SU-DHL-6 (cell line): ENCODE measurements at regions not wholly inside any gene's neighbourhood (a gene's known extent, or its start where the extent isn't known, plus 50 kb on each side); places are given as distances from the start of the nearest gene placed in this dataset.
"Not testable (repeated sequence)": the region's sequence is repeated elsewhere in the genome, so short reads cannot be mapped to it uniquely, and the experiment has no call there.

ENCODE experiments used
- H2AFZ ChIP-seq: fragments of 200-600 bp; sonication (generic); 2 replicates; pipeline ENCODE4 v1.6.1; 2014; ENCODE audit warnings: low read depth, mild to moderate bottlenecking, moderate library complexity, mixed read lengths, antibody characterized with exemption, low read length; ENCODE audit not compliant: severe bottlenecking
- H3F3A ChIP-seq: fragments of 200-600 bp; shearing (Covaris generic); 2 replicates; pipeline ENCODE4 v1.6.0; 2016; ENCODE audit warnings: antibody characterized with exemption, mild to moderate bottlenecking; ENCODE audit not compliant: insufficient read depth
- H3K27ac ChIP-seq: fragments of 200-600 bp; sonication (generic); 2 replicates; pipeline ENCODE4 v1.5.1; 2016; ENCODE audit warnings: low read depth, mild to moderate bottlenecking, low read length, moderate library complexity, mixed read lengths
- H3K27me3 ChIP-seq: fragments of 200-600 bp; sonication (generic), shearing (Covaris generic); 2 replicates; pipeline ENCODE4 v1.6.0; 2014; ENCODE audit warnings: mild to moderate bottlenecking, low read length
- H3K36me3 ChIP-seq: fragments of 200-600 bp; sonication (generic); 2 replicates; pipeline ENCODE4 v1.6.1; 2014; ENCODE audit warnings: mild to moderate bottlenecking, low read length, mixed read lengths
- H3K4me2 ChIP-seq: fragments of 300-600, 200-600 bp; shearing (Covaris generic), sonication (generic); 2 replicates; pipeline ENCODE4 v1.6.0; 2014; ENCODE audit warnings: low read length, low read depth, mild to moderate bottlenecking; ENCODE audit not compliant: poor library complexity, severe bottlenecking
- H3K4me3 ChIP-seq: fragments of 200-600 bp; sonication (generic); 2 replicates; pipeline ENCODE4 v1.5.1; 2014; ENCODE audit warnings: antibody characterized with exemption, low read length, mild to moderate bottlenecking, mixed read lengths; ENCODE audit not compliant: insufficient read depth, poor library complexity, severe bottlenecking
- H3K79me2 ChIP-seq: fragments of 200-600 bp; sonication (generic); 2 replicates; pipeline ENCODE4 v1.6.1; 2014; ENCODE audit warnings: mild to moderate bottlenecking, low read length, moderate library complexity; ENCODE audit not compliant: insufficient read depth
- H3K9ac ChIP-seq: fragments of 200-600 bp; sonication (generic); 2 replicates; pipeline ENCODE4 v1.7.0; 2014; ENCODE audit warnings: mild to moderate bottlenecking, low read length
- H3K9me2 ChIP-seq: fragments of 200-600 bp; sonication (generic); replicated peaks from 2 replicates; pipeline ENCODE4 v1.6.1; 2014; ENCODE audit warnings: low read length; ENCODE audit not compliant: insufficient read depth
- H3K9me3 ChIP-seq: fragments of 200-600 bp; sonication (generic); 2 replicates; pipeline ENCODE4 v1.6.1; 2014; ENCODE audit warnings: low read length, mixed read lengths; ENCODE audit not compliant: insufficient read depth
- H4K20me1 ChIP-seq: fragments of 200-600 bp; sonication (generic); 2 replicates; pipeline ENCODE4 v1.6.1; 2014; ENCODE audit warnings: low read depth, mild to moderate bottlenecking, antibody characterized with exemption, low read length, moderate library complexity, mixed read lengths
- CTCF ChIP-seq: fragments of 200-600 bp; sonication (generic); IDR thresholded peaks from one replicate; pipeline ENCODE4 v1.5.1; 2017; ENCODE audit warnings: antibody characterized with exemption, mild to moderate bottlenecking, low read length, moderate library complexity; ENCODE audit not compliant: insufficient read depth, poor library complexity, severe bottlenecking
- EZH2phosphoT487 ChIP-seq: fragments of 200-600 bp; sonication (generic), shearing (Covaris generic); conservative IDR thresholded peaks from 2 replicates; pipeline ENCODE4 v1.6.1; 2018; ENCODE audit warnings: mild to moderate bottlenecking, antibody characterized with exemption, low read length, moderate library complexity, mixed read lengths

DNA sequence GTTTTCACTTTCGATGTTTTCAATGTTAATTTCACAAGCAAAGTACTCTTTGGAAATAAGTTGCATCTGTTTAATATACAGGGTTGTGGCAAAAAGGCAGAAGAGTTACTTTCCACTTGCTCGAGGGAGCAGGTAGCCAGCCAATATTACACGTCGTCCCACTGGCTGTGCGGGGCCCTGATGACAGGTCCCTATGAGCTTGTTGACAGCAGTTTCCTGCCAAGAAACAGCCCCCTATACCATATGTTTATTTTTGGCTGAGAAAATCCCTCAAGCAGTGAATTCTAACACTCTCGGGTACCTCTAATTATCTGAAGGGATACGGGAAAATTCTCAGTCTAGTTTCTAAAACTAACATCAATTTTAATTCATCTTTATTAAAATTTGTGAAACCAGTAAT is 116.8 kb upstream of the SGO1 start:
- no peak overlapping the region for H2AFZ ChIP-seq

GRCh38 chr3:20288050-20288449 is 102.0 kb upstream of the SGO1 start:
- Histone ChIP-seq H3K9ac (no peak overlapping the region), H3K9me2 (no peaks in the 10 kb centered on the region), H3K27ac (no peak overlapping the region), H3K27me3 (no peaks in the 10 kb centered on the region), H3K4me3 (no peak overlapping the region), H3K79me2 (no peaks in the 10 kb centered on the region), H4K20me1 (no peaks in the 10 kb centered on the region), H3F3A (no peaks in the 10 kb centered on the region), H3K9me3 (no peaks in the 10 kb centered on the region), H2AFZ (no peak overlapping the region), H3K4me2 (no peak overlapping the region), H3K36me3 (no peaks in the 10 kb centered on the region)
- no peak for TF ChIP-seq EZH2phosphoT487
- no peak for TF ChIP-seq CTCF

More for the DNA sequence above, 116.8 kb upstream of the SGO1 start:
- H3K4me2 ChIP-seq = no peak overlapping the region
- H3K36me3 ChIP-seq = no peaks in the 10 kb centered on the region
- no peak overlapping the region for H3K27ac ChIP-seq
- H3K4me3 ChIP-seq = no peak overlapping the region
- no peaks in the 10 kb centered on the region for H3K9me2 ChIP-seq
- no peaks in the 10 kb centered on the region for H3K79me2 ChIP-seq
- no peak overlapping the region for H3K9ac ChIP-seq
- no peaks in the 10 kb centered on the region for H3K27me3 ChIP-seq
- no peaks in the 10 kb centered on the region for H3F3A ChIP-seq
- no peaks in the 10 kb centered on the region for H4K20me1 ChIP-seq
- no peak for TF ChIP-seq EZH2phosphoT487
- no peak for TF ChIP-seq CTCF
- H3K9me3 ChIP-seq = no peaks in the 10 kb centered on the region

GRCh38 chr3:20280257-20280656 is 94.3 kb upstream of the SGO1 start:
- Histone ChIP-seq H3K9ac (no peak overlapping the region), H3F3A (no peaks in the 10 kb centered on the region), H4K20me1 (no peaks in the 10 kb centered on the region), H3K27me3 (no peaks in the 10 kb centered on the region), H3K9me2 (no peaks in the 10 kb centered on the region), H3K79me2 (no peaks in the 10 kb centered on the region), H3K36me3 (no peaks in the 10 kb centered on the region), H2AFZ (no peak overlapping the region), H3K4me2 (no peak overlapping the region), H3K27ac (no peak overlapping the region), H3K4me3 (no peak overlapping the region), H3K9me3 (no peaks in the 10 kb centered on the region)
- TF ChIP-seq EZH2phosphoT487 (no peak), CTCF (no peak)

- H3K4me3 ChIP-seq, H3K9me3 ChIP-seq, H3K4me2 ChIP-seq, H3K9me2 ChIP-seq, H3K36me3 ChIP-seq, H3K27ac ChIP-seq, H3K79me2 ChIP-seq, H2AFZ ChIP-seq, H4K20me1 ChIP-seq, H3K9ac ChIP-seq, H3F3A ChIP-seq, H3K27me3 ChIP-seq: not testable (repeated sequence)
These were observed 80.0 kb upstream of the SGO1 start for GRCh38 chr3:20265977-20266376.
